ENCODE measurements at regions not wholly inside any gene's neighbourhood (a gene's known extent, or its start where the extent isn't known, plus 50 kb on each side); places are given as distances from the start of the nearest gene placed in this dataset.

- Histone ChIP-seq H3K27ac (no peak overlapping the region), H3K4me3 (no peak overlapping the region)
- TF ChIP-seq CTCF (IDR thresholded peaks at IDR 0.05) = no peak
- no peak for DNase-seq (ENCODE audit: low spot score)
These were observed 74.3 kb upstream of the IQCM start for GRCh38 chr4:149889991-149890390.

GRCh38 chr4:149890531-149890930 lies 74.9 kb upstream of the IQCM start:
- DNase-seq (ENCODE audit: low spot score) = no peak
- no peak overlapping the region for H3K4me3 ChIP-seq
- no peak overlapping the region for H3K27ac ChIP-seq
- TF ChIP-seq CTCF (IDR thresholded peaks at IDR 0.05) = no peak

- no peak for DNase-seq (ENCODE audit: low spot score)
- H3K4me3 ChIP-seq = no peak overlapping the region
- H3K27ac ChIP-seq = no peak overlapping the region
- TF ChIP-seq CTCF (IDR thresholded peaks at IDR 0.05) = no peak
These were observed 75.8 kb upstream of the IQCM start for GRCh38 chr4:149891426-149891825.

- H3K4me3 ChIP-seq = no peak overlapping the region
- TF ChIP-seq CTCF (IDR thresholded peaks at IDR 0.05) = no peak
- DNase-seq (ENCODE audit: low spot score) = no peak
- no peak overlapping the region for H3K27ac ChIP-seq
These were observed 80.8 kb upstream of the IQCM start for GRCh38 chr4:149896432-149896831.

- no peak for TF ChIP-seq CTCF (IDR thresholded peaks at IDR 0.05)
- Histone ChIP-seq H3K4me3 (no peak overlapping the region), H3K27ac (no peak overlapping the region)
- no peak for DNase-seq (ENCODE audit: low spot score)
These were observed 82.1 kb upstream of the IQCM start for GRCh38 chr4:149897783-149898182.

GRCh38 chr4:149901128-149901527 lies 85.5 kb upstream of the IQCM start:
- no peak for DNase-seq (ENCODE audit: low spot score)
- Histone ChIP-seq H3K27ac (no peak overlapping the region), H3K4me3 (no peak overlapping the region)
- no peak for TF ChIP-seq CTCF (IDR thresholded peaks at IDR 0.05)

GRCh38 chr4:149902242-149902641 lies 86.6 kb upstream of the IQCM start:
- Histone ChIP-seq H3K4me3 (no peak overlapping the region), H3K27ac (no peak overlapping the region)
- no peak for TF ChIP-seq CTCF (IDR thresholded peaks at IDR 0.05)
- no peak for DNase-seq (ENCODE audit: low spot score)

All from coronary artery (tissue), 2 donors.